NCI-H2171 treated with DMSO at 0.1 percent for 48 hours (cell line): ENCODE measurements at regions not wholly inside any gene's neighbourhood (a gene's known extent, or its start where the extent isn't known, plus 50 kb on each side); places are given as distances from the start of the nearest gene placed in this dataset.
"Not testable (repeated sequence)": the region's sequence is repeated elsewhere in the genome, so short reads cannot be mapped to it uniquely, and the experiment has no call there.

ENCODE experiments used
- DNase-seq: peaks from one replicate; lab custom pipeline; 2025; lab: John Stamatoyannopoulos, UW

GRCh38 chr1:81542196-81542595 lies 258.5 kb upstream of the ADGRL2 start:
- DNase-seq, result no peak

GRCh38 chr1:81540216-81540615 lies 260.5 kb upstream of the ADGRL2 start:
- DNase-seq, result no peak

DNA sequence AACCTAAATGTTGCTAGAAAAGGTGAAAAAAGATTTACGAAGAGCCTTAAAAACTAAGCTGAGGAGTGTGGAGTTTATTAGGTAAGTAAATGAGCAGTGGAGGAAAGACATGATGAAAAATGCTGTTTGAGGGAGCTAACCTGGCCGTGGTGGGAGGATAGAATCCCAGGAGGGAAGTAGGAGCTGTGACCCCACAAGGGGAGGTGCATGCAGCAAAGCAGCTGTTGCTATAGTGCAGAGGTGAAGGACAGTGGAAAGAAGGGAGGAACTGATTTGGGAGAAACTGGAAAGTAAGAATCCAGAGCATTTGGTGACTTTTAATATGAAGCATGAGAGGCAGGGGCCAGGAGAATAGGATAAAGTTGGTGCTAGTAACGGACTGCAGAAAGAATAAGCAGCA lies 271.7 kb upstream of the ADGRL2 start:
- DNase-seq, result no peak

GRCh38 chr1:81525085-81525484 lies 275.6 kb upstream of the ADGRL2 start:
- no peak for DNase-seq

DNA sequence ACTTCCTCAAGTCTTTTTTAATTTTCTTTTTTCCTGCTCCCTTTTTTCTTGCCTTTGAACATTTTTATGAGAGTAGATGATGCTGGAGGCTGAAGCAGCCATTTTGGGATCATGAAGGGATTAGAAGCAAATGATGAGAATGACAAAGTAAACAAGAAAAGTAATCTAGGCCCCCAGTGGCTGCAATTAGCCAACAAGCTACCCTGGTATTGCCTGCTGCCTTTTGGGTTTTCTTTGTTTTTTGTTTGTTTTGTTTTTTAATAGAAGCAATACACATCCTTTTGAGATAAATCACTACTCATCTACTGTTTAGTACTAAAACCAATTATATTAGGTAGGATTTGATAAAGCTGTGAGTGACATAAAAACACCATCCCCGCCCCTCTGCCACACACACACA lies 280.7 kb upstream of the ADGRL2 start:
- no peak for DNase-seq

- DNase-seq, result no peak
Measured at GRCh38 chr1:81517987-81518386, 282.7 kb upstream of the ADGRL2 start.

- no peak for DNase-seq
Measured at GRCh38 chr1:81513796-81514354, 286.9 kb upstream of the ADGRL2 start.

- no peak for DNase-seq
Measured at GRCh38 chr1:81512252-81513003, 288.3 kb upstream of the ADGRL2 start.

- no peak for DNase-seq
Measured at GRCh38 chr1:81511281-81511680, 289.5 kb upstream of the ADGRL2 start.

- no peak for DNase-seq
Measured at GRCh38 chr1:81510701-81511100, 290.0 kb upstream of the ADGRL2 start.

DNA sequence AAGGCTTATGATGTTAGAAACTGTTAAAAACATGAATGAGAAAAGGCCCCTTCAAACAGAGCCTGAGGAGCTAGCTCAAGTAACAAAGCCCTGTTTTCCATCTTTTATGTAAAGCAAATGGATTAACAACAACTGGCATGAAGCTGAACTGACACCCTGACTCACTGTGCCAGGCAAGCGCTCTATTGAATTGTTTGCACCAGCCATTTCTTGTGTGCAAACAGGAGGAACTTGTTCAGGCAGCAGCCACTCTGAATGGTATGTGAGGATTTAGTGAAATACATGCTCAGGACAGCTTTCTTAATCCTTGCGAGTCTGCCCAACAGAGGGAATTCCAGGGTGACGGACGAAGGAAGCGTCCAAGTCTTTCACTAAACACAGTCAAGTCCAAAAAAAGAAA lies 291.1 kb upstream of the ADGRL2 start:
- DNase-seq, result no peak

DNA sequence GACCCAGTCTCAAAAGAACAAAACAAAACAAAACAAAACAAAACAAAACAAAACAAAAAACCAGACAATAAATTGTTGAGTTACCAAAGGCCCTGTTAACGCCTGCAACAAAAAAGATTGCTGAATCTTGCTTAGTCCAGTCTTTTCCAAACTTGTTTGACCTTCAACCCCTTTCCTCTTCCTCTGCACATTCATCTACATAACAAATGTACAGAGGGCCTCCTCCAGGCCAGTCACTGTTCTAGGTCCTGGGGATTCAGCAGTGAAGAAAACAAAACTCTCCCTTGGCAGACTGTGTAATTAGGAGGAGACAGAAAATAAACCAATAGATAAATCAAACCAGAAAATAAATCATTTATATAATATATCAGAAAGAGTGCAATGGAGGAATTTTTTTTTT lies 294.0 kb upstream of the ADGRL2 start:
- no peak for DNase-seq

DNA sequence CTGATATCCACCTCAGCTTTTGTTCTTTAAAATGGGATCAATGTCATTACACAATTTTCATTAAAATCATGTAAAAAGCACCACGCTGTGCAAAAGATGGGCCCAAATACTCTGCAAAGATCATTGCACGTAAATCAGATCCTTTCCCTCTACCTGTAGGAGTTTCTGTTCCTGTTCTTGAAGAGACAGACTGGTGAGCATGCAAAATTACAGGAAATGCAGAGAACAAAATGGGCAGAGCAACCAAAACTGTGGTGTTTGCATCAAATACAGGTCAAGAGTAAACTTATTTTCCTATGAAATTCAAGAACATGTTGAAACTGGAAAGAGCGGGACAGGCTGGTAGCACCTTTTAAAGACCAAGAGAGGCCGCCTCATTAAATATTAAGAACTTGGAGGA lies 294.9 kb upstream of the ADGRL2 start:
- DNase-seq, result no peak

DNA sequence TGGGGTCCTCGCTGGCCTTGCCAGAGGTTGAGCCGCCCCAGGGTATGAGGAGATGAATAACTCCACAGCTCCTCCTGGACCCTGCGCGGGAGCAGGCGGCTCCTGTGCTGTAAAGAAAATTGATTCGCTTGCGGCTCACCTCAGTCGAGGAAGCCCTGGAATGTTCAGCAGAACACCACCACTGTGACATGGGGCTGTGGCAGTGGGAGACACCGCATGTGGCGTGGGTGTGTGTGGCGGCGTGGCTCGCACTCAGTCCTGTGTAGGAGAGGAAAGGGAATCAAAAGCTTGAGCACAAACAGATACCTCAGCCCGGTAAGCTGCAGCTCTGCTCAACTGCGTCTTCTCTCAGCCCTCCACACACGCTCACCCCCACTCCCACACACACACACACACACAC lies 295.9 kb upstream of the ADGRL2 start:
- not testable (repeated sequence) for DNase-seq

GRCh38 chr1:81502705-81503104 lies 298.0 kb upstream of the ADGRL2 start:
- not testable (repeated sequence) for DNase-seq

- DNase-seq, result not testable (repeated sequence)
Measured at GRCh38 chr1:81501485-81501884, 299.2 kb upstream of the ADGRL2 start.

DNA sequence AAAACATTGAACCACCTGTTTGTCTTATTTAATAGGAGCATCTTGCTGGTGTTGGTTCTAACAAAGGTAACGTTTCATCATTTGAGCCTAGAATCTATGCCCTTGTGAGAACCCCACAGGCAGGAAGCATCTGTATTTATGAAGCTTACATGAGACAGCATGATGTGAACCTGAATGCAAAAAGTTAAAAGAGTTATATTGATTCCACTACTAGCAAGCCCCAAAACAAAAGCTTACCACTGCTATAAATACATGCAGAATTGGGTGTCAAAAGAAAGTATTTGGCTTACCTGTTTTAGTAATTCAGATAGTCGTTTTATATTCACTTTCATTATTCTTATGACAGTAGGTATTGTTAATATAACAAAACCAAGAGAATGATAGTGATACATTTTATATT lies 301.2 kb upstream of the ADGRL2 start:
- DNase-seq, result no peak

- DNase-seq, result no peak
Measured at GRCh38 chr1:81498471-81499462, 302.0 kb upstream of the ADGRL2 start.

GRCh38 chr1:81496349-81496748 lies 304.4 kb upstream of the ADGRL2 start:
- no peak for DNase-seq

DNA sequence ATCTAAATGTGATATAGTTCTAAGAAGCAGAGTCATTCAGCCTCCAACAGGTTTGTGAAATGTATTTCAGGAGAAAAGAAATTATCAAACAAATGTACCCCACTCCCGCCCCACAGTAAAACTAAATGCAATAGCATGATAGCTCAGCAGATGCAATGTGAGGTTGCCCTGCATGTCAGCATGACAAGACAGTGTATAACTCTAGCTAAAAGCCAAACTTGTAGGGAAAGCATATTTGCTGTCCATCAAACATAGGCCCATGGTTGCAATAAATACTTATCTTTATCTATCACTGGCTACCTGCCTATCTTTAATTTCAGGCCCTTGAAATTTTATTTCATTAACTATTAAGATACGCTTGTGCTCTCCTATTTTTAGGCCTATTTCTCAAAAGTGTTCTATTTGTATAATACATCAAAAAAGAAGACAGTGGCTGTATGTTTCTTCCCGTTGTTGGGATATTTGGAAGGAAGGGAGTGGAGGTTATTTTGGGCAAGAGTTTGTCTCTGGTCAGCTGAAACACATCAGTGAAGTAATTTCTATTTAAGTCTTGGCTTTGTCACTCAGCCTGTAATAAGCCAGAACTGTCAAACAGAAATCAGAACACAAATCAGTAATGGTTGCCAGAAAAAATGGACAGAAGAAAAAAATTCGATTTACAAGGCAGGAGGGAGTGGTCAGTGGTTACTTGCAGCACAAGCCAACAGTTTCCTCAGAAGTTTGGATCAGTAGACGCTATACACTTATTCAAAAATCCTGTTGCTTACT lies 307.4 kb upstream of the ADGRL2 start:
- DNase-seq, result no peak

DNA sequence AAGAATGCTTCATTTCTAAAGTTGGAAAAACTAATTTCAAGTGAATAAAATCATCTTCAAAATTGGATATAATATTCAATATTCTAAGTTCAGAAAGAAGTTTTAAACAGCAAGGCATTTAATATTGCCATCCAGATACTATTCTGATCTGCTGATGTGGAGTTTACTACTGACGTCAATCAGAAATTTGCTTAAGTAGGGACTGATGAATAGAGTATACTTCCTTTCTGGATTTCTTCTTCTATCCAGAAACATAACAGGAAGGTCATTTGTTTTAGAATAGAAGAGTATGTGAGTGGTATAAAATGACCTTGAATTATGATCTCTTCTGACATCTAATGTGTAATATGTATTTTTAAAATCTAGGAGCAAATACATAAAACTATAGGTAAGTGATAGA lies 308.1 kb upstream of the ADGRL2 start:
- DNase-seq, result no peak

- no peak for DNase-seq
Measured at GRCh38 chr1:81490614-81491013, 310.1 kb upstream of the ADGRL2 start.
